ENCODE measurements at regions not wholly inside any gene's neighbourhood (a gene's known extent, or its start where the extent isn't known, plus 50 kb on each side); places are given as distances from the start of the nearest gene placed in this dataset.
"Not testable (repeated sequence)": the region's sequence is repeated elsewhere in the genome, so short reads cannot be mapped to it uniquely, and the experiment has no call there.

DNA sequence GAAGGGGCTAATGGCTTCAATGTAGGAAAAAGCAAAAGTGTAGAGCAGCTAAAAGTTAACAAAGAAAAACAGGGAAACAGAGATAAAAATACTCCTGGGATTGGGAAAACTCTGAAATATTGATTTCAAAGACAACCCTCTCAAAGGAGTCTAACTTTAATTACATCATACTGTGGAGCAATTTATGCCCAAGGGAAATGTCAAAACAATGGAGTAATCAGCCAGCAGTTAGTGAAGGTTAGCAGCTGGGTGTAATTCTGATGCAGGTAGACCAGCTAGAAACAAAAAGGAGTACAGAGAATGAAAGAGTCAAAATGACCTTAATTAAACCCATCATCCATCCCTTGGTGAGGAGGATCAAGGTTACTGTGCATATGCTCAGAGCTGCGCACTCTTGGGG lies 169.0 kb downstream of the ADAM29 start:
- H3K27me3 ChIP-seq, result no peaks in the 10 kb centered on the region
- no peak for TF ChIP-seq POLR2A (IDR thresholded peaks at IDR 0.05)
- TF ChIP-seq, protein P1, sequence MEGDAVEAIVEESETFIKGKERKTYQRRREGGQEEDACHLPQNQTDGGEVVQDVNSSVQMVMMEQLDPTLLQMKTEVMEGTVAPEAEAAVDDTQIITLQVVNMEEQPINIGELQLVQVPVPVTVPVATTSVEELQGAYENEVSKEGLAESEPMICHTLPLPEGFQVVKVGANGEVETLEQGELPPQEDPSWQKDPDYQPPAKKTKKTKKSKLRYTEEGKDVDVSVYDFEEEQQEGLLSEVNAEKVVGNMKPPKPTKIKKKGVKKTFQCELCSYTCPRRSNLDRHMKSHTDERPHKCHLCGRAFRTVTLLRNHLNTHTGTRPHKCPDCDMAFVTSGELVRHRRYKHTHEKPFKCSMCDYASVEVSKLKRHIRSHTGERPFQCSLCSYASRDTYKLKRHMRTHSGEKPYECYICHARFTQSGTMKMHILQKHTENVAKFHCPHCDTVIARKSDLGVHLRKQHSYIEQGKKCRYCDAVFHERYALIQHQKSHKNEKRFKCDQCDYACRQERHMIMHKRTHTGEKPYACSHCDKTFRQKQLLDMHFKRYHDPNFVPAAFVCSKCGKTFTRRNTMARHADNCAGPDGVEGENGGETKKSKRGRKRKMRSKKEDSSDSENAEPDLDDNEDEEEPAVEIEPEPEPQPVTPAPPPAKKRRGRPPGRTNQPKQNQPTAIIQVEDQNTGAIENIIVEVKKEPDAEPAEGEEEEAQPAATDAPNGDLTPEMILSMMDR (IDR thresholded peaks at IDR 0.05), result no peak
- H3K9me3 ChIP-seq, result no peaks in the 10 kb centered on the region
- no peak for DNase-seq
- H3K36me3 ChIP-seq (ENCODE audit: low read depth, missing control alignments), result no peaks in the 10 kb centered on the region
- no peak overlapping the region for H3K4me3 ChIP-seq
- 84 to 94% methylated on average over 1 of the region's 1 CpG for WGBS, 2 donors
- intact Hi-C loops (cut with DNase I; ENCODE audit: low total_unique reads), result no loop called here
- no peak overlapping the region for H3K27ac ChIP-seq
- H3K4me1 ChIP-seq, result no peaks in the 10 kb centered on the region

DNA sequence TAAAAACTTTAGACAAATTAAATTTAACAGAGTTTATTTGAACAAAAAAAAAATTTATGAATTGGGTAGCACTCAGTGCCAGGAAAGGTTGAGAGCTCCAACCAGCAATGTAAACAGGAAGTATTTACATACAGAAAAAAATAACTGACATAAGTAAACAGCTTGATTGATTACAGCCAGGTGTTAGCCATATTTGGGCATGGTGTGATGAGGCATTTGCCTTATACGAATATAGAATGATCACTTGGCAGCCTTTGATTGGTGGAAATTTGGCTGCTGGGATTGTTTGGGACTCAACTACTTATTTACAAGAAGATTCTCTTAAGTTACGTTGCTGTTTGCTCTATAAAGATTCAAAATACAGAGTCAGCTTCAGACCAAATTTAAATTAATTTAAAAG lies 172.0 kb downstream of the ADAM29 start:
- Histone ChIP-seq H3K27ac (no peak overlapping the region), H3K4me3 (no peak overlapping the region), H3K9me3 (no peaks in the 10 kb centered on the region), H3K27me3 (no peaks in the 10 kb centered on the region), H3K4me1 (no peaks in the 10 kb centered on the region), H3K36me3 (ENCODE audit: low read depth, missing control alignments) (no peaks in the 10 kb centered on the region)
- DNase-seq, result no peak
- WGBS, 2 donors, result 75 to 80% methylated on average over 2 of the region's 2 CpGs
- intact Hi-C loops (cut with DNase I; ENCODE audit: low total_unique reads), result no loop called here
- TF ChIP-seq POLR2A (IDR thresholded peaks at IDR 0.05), result no peak
- TF ChIP-seq, protein P1 (IDR thresholded peaks at IDR 0.05), result no peak

DNA sequence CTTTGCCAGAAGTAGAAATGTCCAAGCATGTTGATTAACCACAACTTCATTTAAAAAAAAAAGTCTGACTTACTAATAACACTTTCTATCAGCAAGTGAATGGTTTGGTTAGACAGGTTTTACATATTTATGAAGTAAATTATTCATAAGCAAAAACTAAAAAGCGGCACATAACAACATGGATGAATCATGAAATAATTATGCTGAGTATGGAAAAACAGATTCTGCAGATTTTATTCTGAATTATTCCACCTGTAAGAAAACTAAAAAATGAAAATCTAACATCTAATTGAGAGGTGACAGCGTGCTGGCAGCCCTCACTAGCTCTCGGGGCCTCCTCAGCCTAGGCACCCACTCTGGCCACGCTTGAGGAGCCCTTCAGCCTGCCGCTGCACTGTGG lies 173.5 kb downstream of the ADAM29 start:
- no peak for TF ChIP-seq POLR2A (IDR thresholded peaks at IDR 0.05)
- TF ChIP-seq, protein P1 (IDR thresholded peaks at IDR 0.05), result no peak
- no peak overlapping the region for H3K27ac ChIP-seq
- no peak overlapping the region for H3K4me3 ChIP-seq
- no peaks in the 10 kb centered on the region for H3K9me3 ChIP-seq
- H3K4me1 ChIP-seq, result no peaks in the 10 kb centered on the region
- intact Hi-C loops (cut with DNase I; ENCODE audit: low total_unique reads), result no loop called here
- no peak for DNase-seq
- H3K36me3 ChIP-seq (ENCODE audit: low read depth, missing control alignments), result no peaks in the 10 kb centered on the region
- no peaks in the 10 kb centered on the region for H3K27me3 ChIP-seq
- 76 to 86% methylated on average over 5 of the region's 5 CpGs for WGBS, 2 donors

DNA sequence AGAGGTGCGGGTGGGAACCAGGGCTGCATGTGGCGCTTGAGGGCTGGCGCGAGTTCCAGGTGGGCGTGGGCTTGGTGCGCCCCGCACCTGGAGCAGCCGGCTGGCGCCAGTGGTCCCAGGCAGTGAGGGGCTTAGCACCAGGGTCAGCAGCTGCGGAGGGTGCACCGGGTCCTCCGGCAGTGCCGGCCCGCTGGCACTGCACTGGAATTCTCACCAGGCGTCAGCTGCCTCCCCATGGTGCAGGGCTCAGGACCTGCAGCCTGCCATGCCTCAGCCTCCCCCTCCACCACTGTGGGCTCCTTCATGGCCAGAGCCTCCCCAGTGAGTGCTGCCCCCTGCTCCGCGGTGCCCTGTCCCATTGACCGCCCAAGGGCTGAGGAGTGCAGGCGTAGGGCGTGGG lies 174.0 kb downstream of the ADAM29 start:
- Histone ChIP-seq H3K36me3 (ENCODE audit: low read depth, missing control alignments) (no peaks in the 10 kb centered on the region), H3K27ac (no peak overlapping the region), H3K9me3 (no peaks in the 10 kb centered on the region), H3K4me3 (no peak overlapping the region), H3K27me3 (no peaks in the 10 kb centered on the region), H3K4me1 (no peaks in the 10 kb centered on the region)
- no peak for DNase-seq
- intact Hi-C loops (cut with DNase I; ENCODE audit: low total_unique reads), result no loop called here
- TF ChIP-seq, protein P1 (IDR thresholded peaks at IDR 0.05), result no peak
- TF ChIP-seq POLR2A (IDR thresholded peaks at IDR 0.05), result no peak
- WGBS, 2 donors, result 87% methylated on average over 20 of the region's 20 CpGs; no CpG with 5 or more reads in 1 of the 2 donors

DNA sequence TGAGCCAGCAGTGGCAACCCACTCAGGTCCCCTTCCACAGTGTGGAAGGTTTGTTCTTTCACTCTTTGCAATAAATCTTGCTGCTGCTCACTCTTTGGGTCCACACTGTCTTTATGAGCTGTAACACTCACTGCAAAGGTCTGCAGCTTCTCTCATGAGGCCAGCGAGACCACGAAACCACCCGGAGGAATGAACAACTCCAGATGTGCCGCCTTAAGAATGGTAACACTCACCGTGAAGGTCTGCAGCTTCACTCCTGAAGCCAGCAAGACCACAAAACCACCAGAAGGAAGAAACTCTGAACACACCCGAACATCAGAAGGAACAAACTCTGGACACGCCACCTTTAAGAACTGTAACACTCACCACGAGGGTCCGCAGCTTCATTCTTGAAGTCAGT lies 174.9 kb downstream of the ADAM29 start:
- H3K9me3 ChIP-seq; H3K27ac ChIP-seq; intact Hi-C loops (cut with DNase I; ENCODE audit: low total_unique reads); H3K36me3 ChIP-seq (ENCODE audit: low read depth, missing control alignments); H3K4me1 ChIP-seq; H3K27me3 ChIP-seq; DNase-seq; H3K4me3 ChIP-seq: not testable (repeated sequence)
- 86 to 94% methylated on average over 9 of the region's 9 CpGs for WGBS, 2 donors

All from testis (tissue), 2 donors.